ENCODE measurements at regions not wholly inside any gene's neighbourhood (a gene's known extent, or its start where the extent isn't known, plus 50 kb on each side); places are given as distances from the start of the nearest gene placed in this dataset.

DNA sequence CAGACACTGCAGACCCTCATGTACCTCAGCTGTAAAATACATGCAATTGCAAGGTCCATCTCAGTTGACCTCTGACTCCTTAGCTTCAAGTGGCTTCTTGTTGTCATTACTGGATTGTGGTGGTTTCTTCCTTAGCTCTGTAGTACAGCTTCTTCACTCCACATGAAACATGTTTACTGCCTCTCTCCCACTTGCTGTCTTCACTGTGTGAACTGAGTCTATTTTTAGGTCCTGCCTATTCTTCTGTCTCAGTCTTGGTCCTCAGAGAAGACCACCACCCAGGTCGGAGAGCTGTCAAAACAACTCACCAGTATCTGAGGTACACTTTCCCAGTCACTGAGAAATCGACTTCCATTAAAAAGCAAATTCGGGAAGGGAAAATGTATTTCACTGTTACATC is 50.2 kb upstream of the EYA4 start:
- TF ChIP-seq, protein P1, sequence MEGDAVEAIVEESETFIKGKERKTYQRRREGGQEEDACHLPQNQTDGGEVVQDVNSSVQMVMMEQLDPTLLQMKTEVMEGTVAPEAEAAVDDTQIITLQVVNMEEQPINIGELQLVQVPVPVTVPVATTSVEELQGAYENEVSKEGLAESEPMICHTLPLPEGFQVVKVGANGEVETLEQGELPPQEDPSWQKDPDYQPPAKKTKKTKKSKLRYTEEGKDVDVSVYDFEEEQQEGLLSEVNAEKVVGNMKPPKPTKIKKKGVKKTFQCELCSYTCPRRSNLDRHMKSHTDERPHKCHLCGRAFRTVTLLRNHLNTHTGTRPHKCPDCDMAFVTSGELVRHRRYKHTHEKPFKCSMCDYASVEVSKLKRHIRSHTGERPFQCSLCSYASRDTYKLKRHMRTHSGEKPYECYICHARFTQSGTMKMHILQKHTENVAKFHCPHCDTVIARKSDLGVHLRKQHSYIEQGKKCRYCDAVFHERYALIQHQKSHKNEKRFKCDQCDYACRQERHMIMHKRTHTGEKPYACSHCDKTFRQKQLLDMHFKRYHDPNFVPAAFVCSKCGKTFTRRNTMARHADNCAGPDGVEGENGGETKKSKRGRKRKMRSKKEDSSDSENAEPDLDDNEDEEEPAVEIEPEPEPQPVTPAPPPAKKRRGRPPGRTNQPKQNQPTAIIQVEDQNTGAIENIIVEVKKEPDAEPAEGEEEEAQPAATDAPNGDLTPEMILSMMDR (IDR thresholded peaks at IDR 0.05; ENCODE audit: insufficient read depth, low read depth, low read length, missing control alignments), result no peak
- DNase-seq (ENCODE audit: low read depth), result no peak
- H3K4me3 ChIP-seq (ENCODE audit: low read length), result no peak overlapping the region

DNA sequence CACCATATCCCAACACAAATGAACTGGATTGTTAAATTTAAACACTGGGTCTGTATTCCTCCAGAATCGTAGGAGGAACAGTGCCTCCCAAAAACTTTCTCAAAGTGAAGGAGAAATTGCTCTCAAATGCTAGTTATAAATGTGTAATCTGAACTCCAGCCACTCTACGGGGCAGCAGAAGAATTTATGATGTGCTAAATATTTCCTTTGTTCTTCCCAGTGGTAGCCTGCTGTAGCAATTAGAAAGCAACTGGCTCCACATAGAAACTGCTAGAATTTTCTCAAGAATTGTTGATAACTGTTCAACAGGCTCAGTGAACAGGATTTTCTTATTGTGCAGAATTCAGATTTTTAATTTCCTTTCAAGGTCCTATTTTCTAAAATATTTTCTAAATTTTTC is 49.8 kb upstream of the EYA4 start:
- DNase-seq (ENCODE audit: low read depth), result no peak
- H3K4me3 ChIP-seq (ENCODE audit: low read length), result no peak overlapping the region
- TF ChIP-seq, protein P1 (IDR thresholded peaks at IDR 0.05; ENCODE audit: insufficient read depth, low read depth, low read length, missing control alignments), result no peak

All from epithelial cell of esophagus (primary cell).